Body of pancreas (tissue), 4 donors: ENCODE measurements at regions not wholly inside any gene's neighbourhood (a gene's known extent, or its start where the extent isn't known, plus 50 kb on each side); places are given as distances from the start of the nearest gene placed in this dataset.

Experiments
- ATAC-seq: fragments of 150-250 bp; one replicate; pipeline ENCODE4 v1.9.1; 2016
- DNase-seq, 4 donors: peaks; one replicate each; pipeline ENCODE4 v3.0.0-alpha.2; 2019
- H3K27ac ChIP-seq, 4 donors: fragments of 200-600 bp; sonication (generic); 1 replicate in 3 of 4; 2 replicates in 1 of 4; pipeline versions ENCODE4 v1.5.1 to v1.6.1; 2016 to 2019; ENCODE audit warnings: mild to moderate bottlenecking in 1 of 4, mixed read lengths in 1 of 4, moderate library complexity in 1 of 4
- H3K27me3 ChIP-seq, 2 donors: fragments of 200-600 bp; sonication (generic); one replicate each; pipeline ENCODE4 v1.6.0; 2016; ENCODE audit warnings: mild to moderate bottlenecking in 1 of 2
- H3K36me3 ChIP-seq, 2 donors: fragments of 200-600 bp; sonication (generic); replicated peaks in 1 of 2; 2 replicates each; pipeline ENCODE4 v1.5.1; 2016; ENCODE audit warnings: low read depth in 2 of 2; ENCODE audit not compliant: insufficient read depth in 1 of 2
- H3K4me1 ChIP-seq: fragments of 200-600 bp; sonication (generic); one replicate; pipeline ENCODE4 v1.6.0; 2016
- H3K4me3 ChIP-seq, 2 donors: fragments of 200-600 bp; sonication (generic); 1 replicate in 1 of 2; 2 replicates in 1 of 2; pipeline ENCODE4 v1.5.1; 2016 to 2019
- H3K9me3 ChIP-seq, 3 donors: fragments of 200-600 bp; sonication (generic); 1 replicate in 2 of 3; 2 replicates in 1 of 3; pipeline ENCODE4 v1.5.1; 2016
- CTCF ChIP-seq, 7 experiments: fragments of 450-650 bp in 4 of 7; fragments of 200-600 bp in 3 of 7; sonication (generic) in 3 of 7; IDR thresholded peaks; one replicate each; pipeline ENCODE4 v1.5.1; 2016 to 2019; ENCODE audit warnings: antibody characterized with exemption in 7 of 7
- POLR2A ChIP-seq, 3 donors: fragments of 450-650 bp; IDR thresholded peaks; one replicate each; pipeline ENCODE4 v1.6.1; 2016; ENCODE audit warnings: antibody characterized with exemption in 3 of 3, mild to moderate bottlenecking in 2 of 3
- WGBS, 2 donors: methylation state at CpG; one replicate each; pipeline ENCODE4 v1.1.5; 2017; 5-methylcytosine and 5-hydroxymethylcytosine counted together
- intact Hi-C: fragments of 100-400 bp; cut with DNase I; formaldehyde crosslinking; loops from one replicate; pipeline ENCODE4 v1.15.1; 2023

- DNase-seq (no peak), ATAC-seq (no peak)
- no peaks in the 10 kb centered on the region for H3K27me3 ChIP-seq
- TF ChIP-seq CTCF (IDR thresholded peaks at IDR 0.05) (no peak), POLR2A (IDR thresholded peaks at IDR 0.05) (no peak)
- H3K9me3 ChIP-seq, result no peaks in the 10 kb centered on the region
- H3K27ac ChIP-seq, result no peak overlapping the region
- H3K4me1 ChIP-seq, result no peaks in the 10 kb centered on the region
- H3K36me3 ChIP-seq, result no peaks in the 10 kb centered on the region
- no peak overlapping the region for H3K4me3 ChIP-seq
- WGBS, 2 donors, result 46 to 67% methylated on average over 5 of the region's 5 CpGs
- intact Hi-C loops, result no loop called here
Observed at GRCh38 chr15:27690290-27690689, 408.8 kb downstream of the OCA2 start.

GRCh38 chr15:27686971-27687370 is 412.1 kb downstream of the OCA2 start:
- Histone ChIP-seq H3K4me3 (no peak overlapping the region), H3K27me3 (no peaks in the 10 kb centered on the region), H3K36me3 (no peaks in the 10 kb centered on the region), H3K4me1 (no peaks in the 10 kb centered on the region), H3K9me3 (no peaks in the 10 kb centered on the region), H3K27ac (no peak overlapping the region)
- 71 to 82% methylated on average over 7 of the region's 7 CpGs for WGBS, 2 donors
- no peak for TF ChIP-seq CTCF (IDR thresholded peaks at IDR 0.05)
- no peak for TF ChIP-seq POLR2A (IDR thresholded peaks at IDR 0.05)
- ATAC-seq, result no peak
- intact Hi-C loops, result no loop called here
- no peak for DNase-seq

- H3K4me3 ChIP-seq, result no peak overlapping the region
- H3K4me1 ChIP-seq, result no peaks in the 10 kb centered on the region
- intact Hi-C loops, result no loop called here
- no peaks in the 10 kb centered on the region for H3K9me3 ChIP-seq
- DNase-seq, result no peak
- TF ChIP-seq POLR2A (IDR thresholded peaks at IDR 0.05) (no peak), CTCF (IDR thresholded peaks at IDR 0.05) (no peak)
- no peak overlapping the region for H3K27ac ChIP-seq
- H3K36me3 ChIP-seq, result no peaks in the 10 kb centered on the region
- 70 to 71% methylated on average over 3 of the region's 3 CpGs for WGBS, 2 donors
- no peak for ATAC-seq
- H3K27me3 ChIP-seq, result no peaks in the 10 kb centered on the region
Observed at GRCh38 chr15:27686369-27686768, 412.7 kb downstream of the OCA2 start.

- H3K4me1 ChIP-seq, result no peaks in the 10 kb centered on the region
- no peaks in the 10 kb centered on the region for H3K9me3 ChIP-seq
- TF ChIP-seq CTCF (IDR thresholded peaks at IDR 0.05) (no peak), POLR2A (IDR thresholded peaks at IDR 0.05) (no peak)
- H3K36me3 ChIP-seq, result no peaks in the 10 kb centered on the region
- no peaks in the 10 kb centered on the region for H3K27me3 ChIP-seq
- H3K27ac ChIP-seq, result no peak overlapping the region
- DNase-seq (no peak), ATAC-seq (no peak)
- WGBS, 2 donors, result 69 to 71% methylated on average over 6 of the region's 6 CpGs
- intact Hi-C loops, result no loop called here
- no peak overlapping the region for H3K4me3 ChIP-seq
Observed at GRCh38 chr15:27685644-27686043, 413.5 kb downstream of the OCA2 start.

GRCh38 chr15:27683121-27683520 is 416.0 kb downstream of the OCA2 start:
- Histone ChIP-seq H3K27ac (no peak overlapping the region), H3K36me3 (no peaks in the 10 kb centered on the region), H3K4me3 (no peak overlapping the region), H3K4me1 (no peaks in the 10 kb centered on the region), H3K9me3 (no peaks in the 10 kb centered on the region), H3K27me3 (no peaks in the 10 kb centered on the region)
- 74 to 78% methylated on average over 3 of the region's 3 CpGs for WGBS, 2 donors
- DNase-seq, result no peak
- intact Hi-C loops, result no loop called here
- no peak for TF ChIP-seq POLR2A (IDR thresholded peaks at IDR 0.05)
- TF ChIP-seq CTCF (IDR thresholded peaks at IDR 0.05), result no peak
- ATAC-seq, result no peak
